Endometrium (tissue), 2 donors: ENCODE measurements at regions not wholly inside any gene's neighbourhood (a gene's known extent, or its start where the extent isn't known, plus 50 kb on each side); places are given as distances from the start of the nearest gene placed in this dataset.
A peak's percentile ranks its signal among the peaks of the same experiment; 100 is the strongest.
"Not testable (repeated sequence)": the region's sequence is repeated elsewhere in the genome, so short reads cannot be mapped to it uniquely, and the experiment has no call there.

Experiments
- FAIRE-seq: peaks from 2 replicates; lab custom pipeline; 2012; peaks lifted over from hg19 to GRCh38; lab: Jason Lieb, UNC
- donor health status: control.
- donor health status: control.

DNA sequence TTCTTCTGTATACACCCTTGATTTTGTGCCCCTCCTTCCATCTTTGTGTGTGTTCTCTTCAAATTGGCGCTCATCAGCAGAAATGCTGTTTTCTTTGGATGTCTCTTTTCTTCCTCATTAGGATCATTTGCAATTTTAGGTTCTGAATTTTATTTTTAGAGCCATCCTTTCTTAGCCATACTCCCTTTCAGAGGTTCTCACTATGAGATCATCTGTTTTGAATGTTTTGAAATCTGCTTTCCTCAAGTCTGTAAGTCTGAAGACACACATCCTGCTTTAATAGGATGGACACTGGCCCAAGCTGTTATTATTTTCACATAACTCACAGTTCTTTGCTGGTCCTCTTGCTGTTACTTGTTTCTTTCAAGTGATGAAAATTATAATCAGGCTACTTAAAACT, 124.8 kb downstream of the BDH1 start:
- FAIRE-seq: peak; percentile 83

DNA sequence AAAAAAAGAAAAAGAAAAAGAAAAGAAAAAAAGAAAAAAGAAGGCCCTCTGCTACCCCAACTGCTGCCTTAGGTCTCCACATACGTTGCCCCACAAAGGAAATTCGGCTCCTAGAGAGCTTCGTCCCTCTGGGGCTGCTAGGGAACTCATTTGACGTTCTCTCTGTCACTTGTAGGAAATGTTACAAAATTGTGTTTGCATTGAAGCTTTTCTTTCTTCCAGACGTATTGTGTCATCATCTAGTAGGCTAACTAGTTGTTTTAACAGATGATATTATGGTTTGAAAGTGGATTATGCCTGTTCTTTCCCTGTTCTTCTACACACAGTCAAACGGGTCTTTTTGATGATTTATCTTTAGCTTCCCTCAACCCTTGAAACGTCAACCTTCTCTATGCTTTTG, 125.3 kb downstream of the BDH1 start:
- FAIRE-seq: no peak

DNA sequence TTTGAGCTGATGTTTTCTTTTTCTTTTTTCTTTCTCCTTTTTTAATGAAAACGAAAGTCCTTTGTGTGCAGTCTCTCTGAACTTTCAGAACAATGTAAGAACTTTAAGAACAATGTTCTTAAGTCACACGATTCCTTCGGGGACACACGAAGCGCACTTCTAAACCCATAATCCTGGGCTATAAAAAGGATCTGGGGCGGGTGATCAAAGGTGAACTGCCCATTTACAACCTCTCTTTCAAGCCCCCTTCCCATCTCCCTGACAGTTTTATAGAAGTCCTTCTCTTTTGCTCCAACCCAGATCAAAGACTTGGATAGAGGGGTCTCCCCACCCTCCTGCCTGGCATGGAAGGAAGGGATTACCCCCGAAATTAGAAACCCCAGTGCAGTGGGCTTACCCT, 126.8 kb downstream of the BDH1 start:
- no peak for FAIRE-seq

DNA sequence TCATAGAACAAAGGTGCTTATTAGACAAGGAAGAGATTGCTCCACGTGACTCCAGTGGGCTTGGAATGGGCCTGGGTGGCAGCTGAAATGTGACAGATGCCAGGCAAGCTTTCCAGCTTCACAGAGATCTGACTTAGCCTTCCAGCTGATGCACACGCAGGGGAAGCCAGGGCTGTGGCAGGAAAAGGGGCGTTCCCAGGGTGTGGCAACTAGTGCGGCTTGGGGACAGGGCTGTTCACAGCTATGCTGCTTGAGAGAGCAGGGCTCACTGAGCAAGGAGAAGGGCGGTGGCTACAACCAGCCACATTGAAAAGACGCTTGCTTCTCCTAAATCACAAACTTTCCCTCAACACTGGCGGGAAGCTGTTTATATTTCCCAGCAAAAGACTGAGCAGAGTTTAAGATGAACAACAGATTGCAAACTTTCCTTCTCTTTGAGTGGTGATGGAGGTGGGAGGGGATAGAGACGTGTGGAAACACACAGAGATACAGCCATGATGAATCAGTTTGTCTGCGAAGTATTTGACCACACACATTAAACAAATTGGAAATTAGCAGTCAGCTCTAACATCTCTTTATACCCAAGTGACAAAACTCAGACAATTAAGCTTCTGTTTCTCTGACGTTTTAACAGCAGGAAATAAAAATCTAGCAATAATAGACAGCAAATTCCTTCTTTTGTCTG, 127.5 kb downstream of the BDH1 start:
- no peak for FAIRE-seq

DNA sequence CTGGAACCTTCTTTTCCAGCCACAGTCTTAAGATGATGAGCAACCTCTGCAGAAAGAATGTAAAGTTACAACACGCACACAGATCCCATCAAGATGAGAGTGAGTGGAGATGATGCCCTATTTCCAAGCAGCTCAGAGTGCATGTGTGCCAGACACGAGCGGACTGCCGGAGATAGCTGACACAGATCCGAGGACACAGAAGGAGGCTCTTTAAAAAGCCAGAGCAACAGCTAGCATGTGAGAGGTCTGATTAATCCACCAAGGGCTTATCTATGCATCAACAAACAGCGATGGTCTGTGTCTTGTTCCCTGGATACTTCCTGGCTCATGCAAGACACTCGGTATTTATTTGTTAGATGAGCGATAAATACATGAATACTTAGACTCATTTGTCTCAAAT, 128.6 kb upstream of the DLG1 start:
- no peak for FAIRE-seq

DNA sequence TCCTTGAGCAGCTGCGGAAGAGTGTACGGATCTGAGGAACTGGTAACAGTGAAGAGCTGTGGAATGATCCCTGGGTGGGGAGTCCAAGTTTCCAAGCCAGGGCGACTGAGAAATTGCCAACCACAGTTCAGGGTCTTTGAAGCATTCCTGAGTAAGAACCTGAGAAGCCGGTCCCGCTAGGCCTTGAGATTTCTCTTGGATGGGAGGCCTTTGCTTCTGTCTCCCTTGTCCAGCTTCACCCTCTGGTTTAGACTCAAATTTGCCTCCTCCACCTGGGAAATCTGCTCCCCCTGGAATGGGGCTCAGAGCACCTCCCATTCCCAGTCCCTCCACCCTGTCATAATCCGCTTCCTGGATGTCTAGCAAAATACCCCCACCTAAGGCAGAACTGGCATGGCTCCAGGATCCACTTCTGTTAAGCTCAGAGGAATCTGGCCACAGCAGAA, 127.7 kb upstream of the DLG1 start:
- no peak for FAIRE-seq

DNA sequence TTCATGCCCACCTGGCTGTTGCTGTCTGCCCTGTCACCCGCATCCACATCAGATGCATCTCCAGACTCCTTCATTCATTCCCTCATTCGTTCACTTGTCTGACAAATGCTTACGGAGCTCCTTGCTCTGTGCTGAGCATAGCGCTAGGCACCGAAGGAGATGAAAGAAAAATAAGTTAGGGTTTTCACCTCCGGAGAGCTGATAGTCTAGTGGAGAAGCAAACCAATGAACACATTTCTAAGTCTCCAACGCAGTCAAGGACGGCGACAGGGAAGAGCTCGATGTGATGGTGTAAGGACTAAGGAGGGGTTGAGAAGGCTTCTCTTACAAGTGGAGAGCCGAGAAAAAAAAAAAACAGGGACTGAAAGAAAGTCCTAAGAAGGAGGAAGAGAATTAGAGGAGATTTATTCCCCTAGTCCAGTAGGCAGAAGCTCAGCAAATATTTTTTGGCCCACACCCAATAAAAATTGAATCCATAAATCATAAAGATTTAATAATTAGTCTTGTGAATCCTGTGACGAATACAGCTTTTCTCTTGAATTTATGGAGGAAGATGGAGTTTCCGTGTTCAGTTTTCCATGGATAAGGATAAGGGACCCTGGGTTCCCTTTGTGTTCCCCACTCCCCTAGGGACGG, 127.2 kb upstream of the DLG1 start:
- FAIRE-seq: no peak

DNA sequence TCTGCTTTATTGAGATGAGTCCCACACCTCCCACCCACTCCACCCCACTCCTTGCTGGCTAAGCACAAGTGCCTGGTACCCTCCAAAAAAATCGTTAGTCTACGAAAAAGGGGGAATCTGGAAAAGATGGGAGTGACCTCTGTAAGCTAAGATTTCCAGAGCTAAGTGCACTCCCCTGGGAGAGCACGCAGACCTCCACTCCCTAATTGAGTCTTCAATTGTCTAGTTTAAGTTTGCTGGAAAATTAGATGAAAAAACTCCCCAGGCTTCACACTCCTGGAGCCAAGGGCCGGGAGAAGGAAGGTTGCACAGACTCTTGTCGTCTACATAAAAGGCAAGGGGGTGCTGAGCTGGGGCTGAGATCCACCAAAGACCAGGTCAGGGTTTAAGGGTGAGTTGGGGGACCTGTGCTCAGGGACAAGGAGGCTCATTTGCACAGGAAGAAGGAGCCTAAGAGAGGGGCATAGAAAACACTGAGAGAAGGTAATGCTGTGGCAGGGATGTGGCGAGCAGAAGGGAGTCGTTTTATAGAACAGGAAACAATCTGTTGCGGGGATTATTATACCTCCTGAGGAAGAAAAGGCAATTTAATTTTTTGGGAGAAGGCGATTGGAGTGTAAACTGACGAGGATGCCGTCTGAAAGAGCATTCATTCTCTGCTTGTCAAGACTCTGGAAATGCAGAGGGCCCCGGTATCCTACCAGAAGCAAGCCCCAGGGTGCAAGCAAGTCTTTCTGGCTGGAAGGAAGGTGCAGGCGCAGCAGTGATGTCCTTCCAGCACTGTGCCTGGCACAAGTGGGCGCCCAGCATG, 126.5 kb upstream of the DLG1 start:
- FAIRE-seq: no peak

DNA sequence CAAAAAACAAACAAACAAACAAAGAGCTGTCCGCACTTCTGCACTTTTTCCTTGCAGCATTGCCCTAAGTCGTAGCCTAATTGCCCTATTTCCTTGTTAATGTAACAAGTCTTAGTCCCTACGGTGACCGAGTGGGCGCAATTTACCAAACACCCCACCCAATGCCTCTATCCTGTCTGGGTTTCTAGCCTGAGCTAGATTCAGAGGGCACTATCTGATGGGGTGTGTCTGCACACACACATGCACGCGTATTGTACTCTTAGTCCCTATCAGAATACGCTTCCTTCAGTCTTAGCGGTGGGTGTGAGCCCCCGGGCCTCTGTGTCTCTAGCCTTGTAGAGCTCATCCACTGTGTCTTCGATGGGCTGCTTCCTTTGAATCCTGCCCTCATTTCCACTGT, 125.9 kb upstream of the DLG1 start:
- no peak for FAIRE-seq

DNA sequence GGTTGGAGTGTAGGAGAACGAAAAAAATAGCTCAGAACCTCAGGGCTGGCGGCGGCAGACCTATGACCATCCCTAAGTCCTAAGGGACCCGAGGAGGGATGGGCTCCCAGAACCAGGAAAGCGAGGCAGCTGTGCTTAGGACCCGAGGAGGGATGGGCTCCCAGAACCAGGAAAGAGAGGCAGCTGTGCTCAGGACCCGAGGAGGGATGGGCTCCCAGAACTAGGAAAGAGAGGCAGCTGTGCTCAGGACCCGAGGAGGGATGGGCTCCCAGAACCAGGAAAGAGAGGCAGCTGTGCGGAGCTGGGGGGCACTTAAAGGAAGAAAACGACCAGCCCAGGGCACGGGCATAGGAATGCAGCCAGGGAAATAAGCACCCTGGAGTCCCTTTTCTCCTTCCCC, 125.0 kb upstream of the DLG1 start:
- no peak for FAIRE-seq

DNA sequence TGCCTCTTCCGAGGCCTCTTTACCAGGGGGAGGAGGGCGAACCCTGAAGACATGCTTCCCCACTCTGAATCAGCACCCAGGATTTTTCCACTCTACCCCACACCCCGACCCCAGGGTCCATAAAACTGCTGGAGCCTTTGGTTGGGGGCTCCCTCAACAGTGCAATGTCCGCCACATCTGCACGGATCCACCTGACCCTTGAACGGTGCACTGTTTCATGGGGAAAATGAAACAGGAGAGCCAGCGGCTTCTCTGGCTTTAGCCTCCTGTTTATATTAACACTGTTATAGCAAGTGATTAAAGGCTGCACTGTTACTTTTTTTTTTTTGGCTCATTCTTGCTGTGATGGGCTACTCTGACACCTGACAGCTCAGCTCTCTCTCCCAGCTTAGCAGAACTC, 124.1 kb upstream of the DLG1 start:
- FAIRE-seq: no peak

DNA sequence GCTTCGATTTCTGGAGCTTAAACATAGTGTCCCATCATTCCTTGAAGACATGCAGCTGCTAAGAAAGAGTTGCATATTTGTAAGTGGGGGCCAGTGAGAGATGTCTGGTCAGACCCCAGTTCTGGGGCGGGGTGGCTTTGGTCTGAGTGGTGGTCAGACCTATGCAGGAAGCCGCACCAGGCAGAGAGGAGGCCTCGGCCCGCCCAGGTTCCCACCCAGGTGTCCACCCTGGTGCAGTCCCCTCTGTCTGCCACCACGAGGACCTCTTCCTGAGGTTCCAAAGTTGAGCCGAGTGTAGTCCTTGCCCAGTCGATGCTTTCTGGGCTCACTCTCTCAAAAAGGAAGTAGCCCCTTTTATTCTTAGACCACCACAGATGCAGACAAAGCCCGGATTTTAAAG, 122.6 kb upstream of the DLG1 start:
- FAIRE-seq: no peak

DNA sequence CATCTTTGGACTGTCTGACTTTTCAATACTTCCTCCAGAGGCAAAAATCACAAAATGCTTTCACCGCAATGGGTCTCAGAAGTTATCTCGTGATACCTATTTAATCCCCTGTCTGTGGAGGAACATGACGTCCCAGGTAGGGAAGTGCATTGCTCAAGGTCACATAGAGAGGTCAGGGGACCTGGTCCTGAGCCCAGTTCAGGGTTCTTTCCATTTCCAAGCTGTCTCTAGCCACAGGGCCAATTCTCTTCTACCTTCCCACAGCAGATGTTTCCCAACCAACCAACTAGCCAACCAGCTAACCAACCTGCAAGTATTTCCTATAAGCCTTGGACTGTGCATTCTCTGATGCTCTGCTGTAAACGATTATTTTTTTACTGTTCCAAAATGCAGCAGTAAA, 122.2 kb upstream of the DLG1 start:
- FAIRE-seq: no peak

DNA sequence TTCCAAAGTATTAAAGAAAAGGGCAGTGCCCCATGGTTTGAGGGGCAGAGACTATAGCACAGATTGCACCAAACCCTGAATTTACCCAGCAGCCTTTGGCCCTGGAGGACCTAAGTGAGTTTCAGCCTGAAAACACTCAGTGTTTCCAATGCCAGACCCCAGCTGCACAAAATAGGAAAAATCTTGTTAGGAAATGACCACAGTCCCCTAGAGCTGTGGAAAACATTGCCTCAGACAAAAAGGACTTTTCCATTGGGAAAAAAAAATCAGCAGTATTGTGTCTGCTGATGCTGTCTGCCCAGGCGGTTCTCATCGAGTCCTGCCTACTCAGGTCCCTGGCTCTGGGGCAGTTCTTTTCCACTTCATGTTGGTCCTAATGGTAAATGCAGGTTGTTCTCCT, 121.7 kb upstream of the DLG1 start:
- FAIRE-seq: no peak

DNA sequence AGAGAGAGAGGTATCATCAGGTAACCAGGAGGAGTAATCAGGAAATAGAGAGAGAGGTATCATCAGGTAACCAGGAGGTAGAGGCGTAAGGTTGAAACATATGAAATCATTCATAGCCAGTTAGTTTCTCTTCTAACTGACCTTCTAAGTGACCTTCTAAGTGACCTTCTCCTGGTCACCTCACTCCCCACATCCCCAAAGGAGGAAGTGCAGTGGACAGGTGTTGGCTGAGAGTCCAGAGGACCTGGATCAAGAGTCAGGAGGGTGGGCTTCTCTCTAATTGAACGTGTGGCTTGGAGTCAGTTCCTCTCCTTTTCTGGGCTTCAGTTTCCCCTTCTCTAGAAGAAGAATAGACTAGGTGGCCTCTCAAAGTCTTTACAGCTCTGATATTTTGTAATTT, 121.3 kb upstream of the DLG1 start:
- no peak for FAIRE-seq

DNA sequence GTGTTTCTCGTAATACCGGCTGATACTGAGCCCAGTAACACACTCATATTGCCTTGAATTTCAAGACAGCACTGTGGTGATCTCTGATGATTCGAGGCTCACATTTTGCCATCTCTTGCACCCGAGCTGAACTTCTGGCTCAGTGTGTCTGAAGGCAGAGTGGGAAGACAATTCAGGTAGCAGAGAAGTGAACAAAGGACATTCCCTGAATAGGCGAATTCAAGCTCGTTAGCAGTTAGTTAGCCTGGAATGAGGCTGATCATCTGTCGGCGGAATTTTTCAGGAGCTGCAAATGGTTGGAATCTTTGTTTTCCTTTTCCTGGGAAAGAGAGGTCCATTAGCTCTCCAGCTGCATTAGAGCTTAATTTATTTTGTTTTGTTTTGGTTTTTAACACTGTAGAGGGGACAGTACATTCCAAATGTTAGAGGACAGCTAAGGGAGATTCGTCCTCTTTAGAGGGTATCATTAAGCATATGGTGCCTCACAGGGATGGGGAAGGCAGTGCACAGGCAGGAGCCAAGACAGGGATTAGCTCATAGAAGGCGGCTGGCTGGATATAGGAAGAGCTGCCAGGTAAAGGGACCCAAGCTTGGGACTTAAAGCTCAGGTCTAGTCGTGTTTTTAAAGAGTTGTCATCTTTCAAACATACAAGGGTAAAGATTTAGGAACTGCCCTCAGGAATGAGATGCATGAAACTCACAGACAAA, 119.7 kb upstream of the DLG1 start:
- FAIRE-seq: no peak

DNA sequence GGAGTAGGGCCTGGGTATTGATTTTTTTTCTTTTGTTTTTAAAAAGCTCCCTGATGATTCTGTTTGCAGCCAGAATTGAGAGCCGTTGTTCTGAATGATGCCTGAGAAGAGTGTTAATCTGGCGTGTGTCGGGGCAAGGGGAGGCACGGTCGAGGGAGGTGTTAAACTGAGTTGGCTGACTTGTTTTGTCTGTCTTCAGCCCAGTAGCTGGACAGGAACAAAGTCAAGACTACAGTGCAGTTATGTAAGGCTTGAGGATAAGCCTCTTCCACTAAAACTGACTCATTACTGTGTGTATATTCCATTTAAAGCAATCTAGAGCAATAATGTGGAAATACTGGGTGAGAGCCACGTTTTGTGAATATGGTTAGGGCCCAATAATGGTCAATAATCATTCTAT, 119.0 kb upstream of the DLG1 start:
- FAIRE-seq: no peak

DNA sequence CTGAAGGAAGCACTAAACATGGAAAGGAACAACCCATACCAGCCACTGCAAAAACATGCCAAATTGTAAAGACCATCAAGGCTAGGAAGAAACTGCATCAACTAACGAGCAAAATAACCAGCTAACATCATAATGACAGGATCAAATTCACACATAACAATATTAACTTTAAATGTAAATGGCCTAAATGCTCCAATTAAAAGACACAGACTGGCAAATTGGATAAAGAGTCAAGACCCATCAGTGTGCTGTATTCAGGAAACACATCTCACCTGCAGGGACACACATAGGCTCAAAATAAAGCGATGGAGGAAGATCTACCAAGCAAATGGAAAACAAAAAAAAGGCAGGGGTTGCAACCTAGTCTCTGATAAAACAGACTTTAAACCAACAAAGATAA, 113.5 kb upstream of the DLG1 start:
- not testable (repeated sequence) for FAIRE-seq

DNA sequence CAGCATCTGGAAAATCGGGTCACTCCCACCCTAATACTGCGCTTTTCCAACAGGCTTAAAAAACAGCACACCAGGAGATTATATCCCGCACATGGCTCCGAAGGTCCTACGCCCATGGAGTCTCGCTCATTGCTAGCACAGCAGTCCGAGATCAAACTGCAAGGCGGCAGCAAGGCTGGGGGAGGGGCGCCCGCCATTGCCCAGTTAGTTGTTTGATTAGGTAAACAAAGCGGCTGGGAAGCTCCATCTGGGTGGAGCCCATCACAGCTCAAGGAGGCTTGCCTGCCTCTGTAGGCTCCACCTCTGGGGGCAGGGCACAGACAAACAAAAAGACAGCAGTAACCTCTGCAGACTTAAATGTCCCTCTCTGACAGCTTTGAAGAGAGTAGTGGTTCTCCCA, 111.8 kb upstream of the DLG1 start:
- not testable (repeated sequence) for FAIRE-seq

DNA sequence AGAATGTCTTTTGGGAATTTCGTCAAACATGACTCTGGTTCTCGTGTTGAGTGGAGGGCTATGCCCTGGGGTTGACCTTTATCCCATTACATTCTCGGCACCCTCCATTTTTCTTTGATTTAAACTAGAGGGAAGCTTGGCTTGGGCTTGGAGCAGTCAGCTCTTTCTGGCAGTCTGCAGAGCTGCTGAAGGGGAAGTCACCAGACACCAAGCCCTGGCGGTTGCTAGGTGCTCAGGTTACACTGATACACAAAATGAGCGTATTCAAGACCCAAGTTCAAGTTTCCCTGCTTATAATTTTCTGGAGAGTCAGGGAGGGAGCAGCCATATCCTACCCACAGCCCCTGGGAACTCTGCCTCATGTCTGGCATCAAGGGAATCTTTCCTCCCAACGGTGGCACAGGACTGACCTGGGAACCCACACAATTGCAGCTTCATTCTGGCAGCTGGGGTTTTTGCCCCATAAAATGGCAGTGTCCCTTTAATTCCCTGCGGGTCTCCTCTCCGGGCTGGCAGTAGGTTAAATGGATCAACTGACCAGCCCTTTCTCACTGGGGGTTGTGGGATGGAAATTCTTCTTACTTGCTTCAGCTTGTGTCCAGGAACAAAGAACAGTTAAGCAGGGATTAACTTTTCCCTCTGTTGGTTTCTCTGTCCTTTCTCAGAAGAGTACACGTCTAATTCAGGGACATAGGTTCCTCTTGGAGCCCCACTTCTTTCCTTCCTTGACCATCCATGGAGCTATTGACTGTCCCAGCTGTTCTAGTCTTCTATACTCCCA, 110.0 kb upstream of the DLG1 start:
- no peak for FAIRE-seq

DNA sequence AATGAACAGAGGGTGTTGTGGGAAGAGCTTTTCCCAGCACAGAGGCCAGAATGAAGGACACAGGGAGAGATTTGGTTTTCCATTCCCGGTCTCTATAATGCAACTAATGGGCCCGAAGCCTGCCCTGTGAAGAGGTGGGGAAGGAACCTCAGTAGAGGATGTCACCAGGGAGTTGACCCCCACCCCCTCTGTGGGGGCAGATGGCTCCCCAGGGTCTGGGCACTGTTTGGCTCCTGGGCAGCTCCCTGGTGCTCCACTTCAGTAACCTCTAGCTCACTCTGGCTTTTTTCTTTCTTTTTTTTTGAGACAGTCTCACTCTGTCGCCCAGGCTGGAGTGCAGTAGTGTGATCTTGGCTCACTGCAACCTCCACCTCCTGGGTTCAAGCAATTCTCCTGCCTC, 109.1 kb upstream of the DLG1 start:
- no peak for FAIRE-seq

DNA sequence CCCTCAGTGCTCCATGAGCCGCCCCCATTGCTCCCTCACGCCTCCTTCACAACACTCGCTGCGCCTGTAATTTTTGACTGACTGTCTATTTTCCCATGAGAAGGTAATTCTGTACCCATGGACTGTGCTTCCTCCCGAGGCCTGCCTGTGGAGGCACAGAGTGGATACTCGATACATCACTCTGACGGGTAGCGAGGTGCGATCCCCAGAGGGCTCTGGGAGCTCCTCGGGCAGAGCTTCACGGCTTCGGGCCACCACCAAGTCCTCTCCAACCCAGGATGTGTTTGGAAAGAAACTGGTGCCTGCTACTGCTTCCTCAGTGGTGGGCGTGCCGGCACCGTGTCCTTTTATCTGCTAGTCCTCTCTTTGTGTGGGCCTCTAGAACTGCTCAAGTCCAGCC, 108.6 kb upstream of the DLG1 start:
- no peak for FAIRE-seq
